Natural killer cell treated with Interleukin-12 subunit alpha and Interleukin-12 subunit beta and Interleukin-15 and Interleukin-18, amount 100 ng/mL, for 72 hours (primary cell): ENCODE measurements at regions not wholly inside any gene's neighbourhood (a gene's known extent, or its start where the extent isn't known, plus 50 kb on each side); places are given as distances from the start of the nearest gene placed in this dataset.

Experiments
- ATAC-seq, 2 donors: fragments of 150-1000 bp; cut with Tn5 transposase in 1 of 2; sonication (Bioruptor Pico), chemical (Tn5 transposase) in 1 of 2; 2 replicates each; pipeline ENCODE4 v1.10.0; 2021
- DNase-seq: peaks from one replicate; pipeline ENCODE4 v3.0.0; 2022; ENCODE audit warnings: low spot score
- H3K27ac Mint-ChIP-seq, 2 donors: 1 replicate in 1 of 2; 2 replicates in 1 of 2; pipeline ENCODE4 v1.8.0; 2022; ENCODE audit warnings: mixed read lengths in 2 of 2, mild to moderate bottlenecking in 1 of 2, moderate library complexity in 1 of 2
- H3K27me3 Mint-ChIP-seq, 2 donors: 1 replicate in 1 of 2; 2 replicates in 1 of 2; pipeline ENCODE4 v1.8.0; 2022; ENCODE audit warnings: mixed read lengths in 2 of 2
- H3K36me3 Mint-ChIP-seq: one replicate; pipeline ENCODE4 v1.8.0; 2022; ENCODE audit warnings: mixed read lengths
- H3K4me1 Mint-ChIP-seq, 2 donors: 1 replicate in 1 of 2; 2 replicates in 1 of 2; pipeline ENCODE4 v1.8.0; 2022; ENCODE audit warnings: low read depth in 2 of 2, mixed read lengths in 2 of 2, mild to moderate bottlenecking in 1 of 2
- H3K4me3 Mint-ChIP-seq: one replicate; pipeline ENCODE4 v1.8.0; 2022; ENCODE audit warnings: mixed read lengths
- H3K9me3 Mint-ChIP-seq: 2 replicates; pipeline ENCODE4 v1.8.0; 2022; ENCODE audit warnings: mixed read lengths

GRCh38 chr3:176430244-176431037 is 766.8 kb downstream of the TBL1XR1 start:
- Mint-ChIP-seq H3K4me3 (no peak overlapping the region), H3K4me1 (no peaks in the 10 kb centered on the region), H3K9me3 (peaks cover 7% of the 10 kb centered on the region), H3K36me3 (no peaks in the 10 kb centered on the region), H3K27ac (no peak overlapping the region), H3K27me3 (no peaks in the 10 kb centered on the region)
- ATAC-seq (no peak), DNase-seq (no peak)

GRCh38 chr3:176428552-176428951 is 768.7 kb downstream of the TBL1XR1 start:
- DNase-seq (no peak), ATAC-seq (no peak)
- Mint-ChIP-seq H3K36me3 (no peaks in the 10 kb centered on the region), H3K9me3 (peaks cover 4% of the 10 kb centered on the region), H3K27ac (no peak overlapping the region), H3K4me3 (no peak overlapping the region), H3K27me3 (no peaks in the 10 kb centered on the region), H3K4me1 (no peaks in the 10 kb centered on the region)

GRCh38 chr3:176426371-176426770 is 770.9 kb downstream of the TBL1XR1 start:
- no peaks in the 10 kb centered on the region for H3K9me3 Mint-ChIP-seq
- H3K4me1 Mint-ChIP-seq, result no peaks in the 10 kb centered on the region
- H3K27ac Mint-ChIP-seq, result no peak overlapping the region
- no peak overlapping the region for H3K4me3 Mint-ChIP-seq
- H3K27me3 Mint-ChIP-seq, result no peaks in the 10 kb centered on the region
- no peak for ATAC-seq
- no peaks in the 10 kb centered on the region for H3K36me3 Mint-ChIP-seq
- DNase-seq, result no peak

- ATAC-seq, result no peak
- Mint-ChIP-seq H3K27ac (no peak overlapping the region), H3K27me3 (no peaks in the 10 kb centered on the region), H3K9me3 (peaks cover 17% of the 10 kb centered on the region), H3K4me1 (no peaks in the 10 kb centered on the region), H3K4me3 (no peak overlapping the region), H3K36me3 (peaks cover 4% of the 10 kb centered on the region)
- DNase-seq, result no peak
These were observed 780.4 kb downstream of the TBL1XR1 start for GRCh38 chr3:176416870-176417269.

GRCh38 chr3:176415661-176416295 is 781.5 kb downstream of the TBL1XR1 start:
- no peak overlapping the region for H3K4me3 Mint-ChIP-seq

GRCh38 chr3:176412771-176413170 is 784.5 kb downstream of the TBL1XR1 start:
- Mint-ChIP-seq H3K36me3 (peaks cover 4% of the 10 kb centered on the region), H3K4me3 (no peak overlapping the region), H3K27ac (no peak overlapping the region), H3K27me3 (no peaks in the 10 kb centered on the region), H3K9me3 (peaks cover 20% of the 10 kb centered on the region), H3K4me1 (no peaks in the 10 kb centered on the region)
- DNase-seq, result no peak
- ATAC-seq, result no peak

More at GRCh38 chr3:176415661-176416295, 781.5 kb downstream of the TBL1XR1 start:
- H3K27me3 Mint-ChIP-seq, result no peaks in the 10 kb centered on the region
- H3K9me3 Mint-ChIP-seq, result peaks cover 22% of the 10 kb centered on the region
- H3K27ac Mint-ChIP-seq, result no peak overlapping the region
- H3K36me3 Mint-ChIP-seq, result peaks cover 4% of the 10 kb centered on the region
- DNase-seq (no peak), ATAC-seq (no peak)
- H3K4me1 Mint-ChIP-seq, result no peaks in the 10 kb centered on the region

GRCh38 chr3:176403531-176403930 is 793.8 kb downstream of the TBL1XR1 start:
- Mint-ChIP-seq H3K27me3 (no peaks in the 10 kb centered on the region), H3K4me1 (no peaks in the 10 kb centered on the region), H3K9me3 (peaks cover 15% of the 10 kb centered on the region), H3K36me3 (no peaks in the 10 kb centered on the region), H3K27ac (no peak overlapping the region), H3K4me3 (no peak overlapping the region)
- no peak for DNase-seq
- ATAC-seq, result no peak

GRCh38 chr3:176401211-176401610 is 796.1 kb downstream of the TBL1XR1 start:
- no peak for DNase-seq
- H3K4me1 Mint-ChIP-seq, result no peaks in the 10 kb centered on the region
- H3K9me3 Mint-ChIP-seq, result peaks cover 22% of the 10 kb centered on the region
- no peak overlapping the region for H3K27ac Mint-ChIP-seq
- H3K27me3 Mint-ChIP-seq, result no peaks in the 10 kb centered on the region
- peaks cover 6% of the 10 kb centered on the region for H3K36me3 Mint-ChIP-seq
- no peak overlapping the region for H3K4me3 Mint-ChIP-seq
- no peak for ATAC-seq

GRCh38 chr3:176399193-176399592 is 798.1 kb downstream of the TBL1XR1 start:
- Mint-ChIP-seq H3K9me3 (peaks cover 26% of the 10 kb centered on the region), H3K4me3 (no peak overlapping the region), H3K36me3 (peaks cover 10% of the 10 kb centered on the region), H3K4me1 (no peaks in the 10 kb centered on the region), H3K27me3 (no peaks in the 10 kb centered on the region), H3K27ac (no peak overlapping the region)
- ATAC-seq, result no peak
- no peak for DNase-seq

GRCh38 chr3:176395240-176395639 is 802.0 kb downstream of the TBL1XR1 start:
- no peak overlapping the region for H3K27ac Mint-ChIP-seq
- peaks cover 10% of the 10 kb centered on the region for H3K36me3 Mint-ChIP-seq
- no peaks in the 10 kb centered on the region for H3K27me3 Mint-ChIP-seq

GRCh38 chr3:176378789-176379188 is 818.5 kb downstream of the TBL1XR1 start:
- DNase-seq (no peak), ATAC-seq (no peak)
- Mint-ChIP-seq H3K27ac (no peak overlapping the region), H3K4me3 (no peak overlapping the region), H3K9me3 (peaks cover 21% of the 10 kb centered on the region), H3K27me3 (no peaks in the 10 kb centered on the region), H3K4me1 (no peaks in the 10 kb centered on the region), H3K36me3 (no peaks in the 10 kb centered on the region)

More at GRCh38 chr3:176395240-176395639, 802.0 kb downstream of the TBL1XR1 start:
- Mint-ChIP-seq H3K4me3 (no peak overlapping the region), H3K4me1 (no peaks in the 10 kb centered on the region), H3K9me3 (peaks cover 25% of the 10 kb centered on the region)
- ATAC-seq, result no peak
- no peak for DNase-seq

GRCh38 chr3:176376531-176376930 is 820.8 kb downstream of the TBL1XR1 start:
- ATAC-seq (no peak), DNase-seq (no peak)
- Mint-ChIP-seq H3K27me3 (no peaks in the 10 kb centered on the region), H3K9me3 (peaks cover 26% of the 10 kb centered on the region), H3K4me1 (no peaks in the 10 kb centered on the region), H3K36me3 (no peaks in the 10 kb centered on the region), H3K4me3 (no peak overlapping the region), H3K27ac (no peak overlapping the region)

- no peaks in the 10 kb centered on the region for H3K36me3 Mint-ChIP-seq
- peaks cover 24% of the 10 kb centered on the region for H3K9me3 Mint-ChIP-seq
- no peak overlapping the region for H3K27ac Mint-ChIP-seq
- no peak for DNase-seq
- H3K4me3 Mint-ChIP-seq, result no peak overlapping the region
- no peaks in the 10 kb centered on the region for H3K4me1 Mint-ChIP-seq
- no peak for ATAC-seq
- H3K27me3 Mint-ChIP-seq, result no peaks in the 10 kb centered on the region
These were observed 821.8 kb downstream of the TBL1XR1 start for GRCh38 chr3:176375519-176375918.

GRCh38 chr3:176362191-176362731 is 835.0 kb downstream of the TBL1XR1 start:
- DNase-seq (no peak), ATAC-seq (peak in 1 of 2 donors; percentile 15)
- Mint-ChIP-seq H3K27ac (no peak overlapping the region), H3K27me3 (no peaks in the 10 kb centered on the region), H3K4me3 (no peak overlapping the region), H3K36me3 (peaks cover 5% of the 10 kb centered on the region), H3K9me3 (peaks cover 17% of the 10 kb centered on the region), H3K4me1 (no peaks in the 10 kb centered on the region)
